GM12878 (cell line): ENCODE measurements at regions not wholly inside any gene's neighbourhood (a gene's known extent, or its start where the extent isn't known, plus 50 kb on each side); places are given as distances from the start of the nearest gene placed in this dataset.

Experiments
- FOXM1 ChIP-seq: IDR thresholded peaks from 2 replicates; pipeline ENCODE4 v1.6.1; 2012; ENCODE audit warnings: low read depth, mild to moderate bottlenecking, inconsistent platforms, low read length, moderate library complexity
- POLR2A ChIP-seq: IDR thresholded peaks from 2 replicates; pipeline ENCODE4 v1.6.1; 2011; ENCODE audit warnings: low read depth, mild to moderate bottlenecking, low read length

- TF ChIP-seq FOXM1 (no peak), POLR2A (no peak)
These were observed 311.1 kb upstream of the ADARB2 start for GRCh38 chr10:2048337-2048973.
